GM19463 (cell line): ENCODE measurements at regions not wholly inside any gene's neighbourhood (a gene's known extent, or its start where the extent isn't known, plus 50 kb on each side); places are given as distances from the start of the nearest gene placed in this dataset.

Experiments
- ATAC-seq: cut with Tn5 transposase; IDR thresholded peaks from one replicate; pipeline ENCODE4 v1.9.1; 2021; ENCODE audit warnings: mild to moderate bottlenecking, moderate library complexity; ENCODE audit not compliant: unreplicated experiment

DNA sequence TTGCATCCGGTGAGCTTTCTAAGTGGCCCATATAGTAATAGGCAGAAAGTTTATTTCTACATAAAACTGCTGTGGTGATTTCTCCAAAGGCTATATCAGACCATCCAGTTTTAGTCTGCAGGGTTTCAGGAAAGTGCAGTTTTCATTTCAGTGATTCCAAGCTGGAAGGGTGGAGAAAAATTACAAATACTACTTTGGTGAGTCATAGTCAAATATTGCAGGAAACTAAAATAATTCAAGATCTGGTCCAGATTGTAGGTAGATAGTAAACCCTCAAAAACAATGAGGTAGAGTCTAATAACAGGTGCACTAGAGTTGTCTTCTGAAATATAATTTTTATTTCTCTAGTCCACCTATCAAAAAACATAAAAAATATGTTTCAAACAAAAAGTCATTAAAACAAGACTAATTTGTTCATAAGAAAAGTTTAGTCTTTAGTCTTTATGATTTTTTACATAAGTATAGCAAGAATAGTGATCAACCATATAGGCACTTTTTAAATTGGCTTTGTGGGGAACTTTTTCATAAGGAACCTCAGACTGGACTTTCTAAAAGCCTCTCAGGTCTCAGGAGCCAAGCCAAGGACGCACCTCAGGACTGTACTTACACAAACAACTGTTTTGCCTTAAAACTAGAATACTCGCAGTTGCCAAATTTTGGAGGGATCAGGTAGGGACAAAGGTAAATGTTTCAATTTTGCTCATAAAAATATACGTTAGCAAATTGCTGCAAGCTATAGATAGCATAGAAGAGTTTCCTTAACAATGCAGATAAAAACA is 101.8 kb upstream of the TLR3 start:
- no peak for ATAC-seq

DNA sequence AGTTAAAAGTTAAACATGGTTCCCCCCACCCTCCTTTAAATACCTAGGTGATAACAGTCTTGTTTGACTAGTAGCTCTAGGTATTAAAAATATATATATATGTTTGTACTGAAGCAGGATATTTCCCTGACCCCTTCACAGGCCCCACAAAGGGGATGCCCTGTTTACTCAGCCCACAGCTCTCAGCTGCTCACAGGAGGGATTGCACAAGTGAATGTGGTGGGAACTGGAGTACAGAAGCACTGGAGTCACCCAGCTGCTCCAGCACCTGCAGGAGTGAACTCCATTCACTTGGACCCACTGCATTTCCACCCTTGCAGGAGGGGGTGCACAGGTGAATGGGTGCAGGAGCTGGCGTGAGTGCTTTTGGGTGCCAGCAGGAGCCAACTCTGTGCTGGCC is 99.3 kb upstream of the TLR3 start:
- no peak for ATAC-seq

DNA sequence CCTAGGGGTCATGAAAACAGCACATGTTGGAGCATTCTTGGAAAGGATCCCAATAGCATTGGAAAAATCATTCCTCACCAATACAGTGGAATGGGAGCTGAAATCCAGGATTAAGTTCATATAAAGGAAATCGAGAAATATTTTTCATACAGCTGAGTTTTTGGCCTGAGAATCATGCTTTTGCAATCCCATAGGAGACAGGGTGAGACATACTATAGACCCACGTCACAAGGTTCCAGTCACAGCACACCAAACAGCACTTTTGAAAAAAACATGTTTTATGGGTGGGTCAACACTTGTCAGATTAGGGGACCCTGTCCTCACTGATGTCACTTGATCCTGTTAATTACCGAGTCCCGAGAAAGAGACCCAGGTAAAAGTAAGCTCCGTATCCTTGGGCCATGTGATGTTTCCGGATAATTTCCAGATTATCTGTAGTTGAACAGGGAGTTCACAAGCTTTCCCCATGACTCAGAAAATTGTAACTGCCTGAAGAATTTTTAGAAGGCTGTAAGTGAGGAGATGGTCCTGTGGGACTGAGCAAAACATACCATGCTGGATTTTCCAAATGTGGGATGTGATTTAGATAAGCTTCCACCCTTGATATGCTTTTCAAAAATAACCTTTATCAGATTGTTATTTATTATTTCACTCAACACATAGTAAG is 80.9 kb upstream of the TLR3 start:
- no peak for ATAC-seq

DNA sequence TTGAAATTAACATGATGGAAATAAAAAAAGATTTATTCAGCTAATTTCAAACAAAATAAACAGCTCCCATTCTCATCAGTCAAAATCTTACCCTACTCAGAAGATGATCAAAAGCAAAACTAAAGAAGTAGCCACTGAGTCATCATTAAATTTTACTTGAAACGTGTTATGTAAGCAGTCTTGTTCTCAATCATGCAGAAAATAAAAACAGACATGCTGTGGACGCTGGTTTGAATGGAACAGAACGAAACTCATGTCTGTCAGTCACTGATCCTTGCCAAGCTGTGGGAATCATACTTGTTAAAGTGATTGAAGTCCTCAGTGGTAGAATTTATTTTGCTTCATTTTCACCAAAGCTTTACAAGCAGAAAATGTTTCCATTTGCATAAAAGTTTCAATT is 77.2 kb upstream of the TLR3 start:
- ATAC-seq: no peak

DNA sequence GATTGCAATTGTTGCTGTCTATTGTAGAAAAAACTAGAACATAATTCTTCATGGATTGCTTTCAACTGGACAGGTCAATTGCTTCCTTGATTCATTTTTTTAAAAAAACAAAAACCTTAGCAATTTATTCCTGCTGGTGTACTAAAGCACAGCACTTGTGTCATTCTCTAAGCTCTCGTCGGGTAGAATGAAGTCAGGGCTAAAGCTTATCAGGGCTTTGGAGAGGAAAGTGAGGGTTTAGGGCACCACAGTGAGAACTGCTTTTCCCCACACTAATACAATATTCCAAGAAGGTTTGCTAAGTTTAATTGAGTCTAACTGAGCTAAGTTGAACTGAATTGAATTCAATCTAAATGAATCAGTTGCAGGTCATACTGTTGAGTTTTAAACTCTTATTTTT is 76.4 kb upstream of the TLR3 start:
- no peak for ATAC-seq

DNA sequence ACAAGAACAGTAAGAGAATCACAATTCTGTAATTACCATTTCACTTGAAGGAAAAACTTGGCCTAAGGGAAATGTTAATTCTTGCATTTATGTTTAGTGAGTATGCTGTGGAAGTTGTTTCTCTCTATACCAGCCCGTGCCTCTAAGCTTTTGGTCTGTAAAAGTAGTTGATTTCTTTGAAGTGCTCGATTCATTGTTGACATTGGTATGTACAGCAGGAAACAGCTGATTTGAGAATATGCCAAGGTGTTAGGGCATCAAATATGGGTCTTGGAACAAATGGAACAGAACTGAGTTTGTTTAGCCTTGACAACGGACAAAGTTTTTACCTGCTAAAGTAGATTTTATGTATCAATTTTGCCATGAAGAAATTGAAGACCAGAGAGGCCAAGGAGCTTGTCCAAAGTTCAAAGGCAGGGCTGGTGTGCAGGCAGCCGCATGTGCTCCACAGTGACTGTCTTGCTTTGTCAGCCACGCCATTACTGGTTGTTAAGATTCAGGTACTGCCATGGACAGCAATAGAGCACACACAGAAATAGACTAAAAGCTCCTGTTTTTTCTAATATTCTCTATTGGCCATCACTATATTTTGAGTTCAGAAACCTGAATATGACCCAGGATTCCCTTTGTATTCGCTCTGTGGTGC is 75.5 kb upstream of the TLR3 start:
- no peak for ATAC-seq

DNA sequence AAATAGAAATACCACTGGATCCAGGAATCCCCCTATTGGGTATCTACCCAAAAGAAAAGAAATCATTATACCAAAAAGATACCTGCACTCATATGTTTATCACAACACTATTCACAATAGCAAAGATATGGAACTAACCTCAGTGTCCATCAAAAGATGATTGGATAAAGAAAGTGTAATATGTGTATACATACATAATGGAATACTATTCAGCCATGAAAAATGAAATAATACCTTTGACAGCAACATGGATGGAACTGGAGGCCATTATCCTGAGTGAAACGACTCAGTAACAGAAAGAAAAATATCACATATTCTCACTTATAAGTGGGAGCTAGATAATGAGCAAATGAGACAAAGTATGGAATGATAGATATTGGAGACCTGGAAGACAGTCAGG is 74.2 kb upstream of the TLR3 start:
- ATAC-seq: no peak

DNA sequence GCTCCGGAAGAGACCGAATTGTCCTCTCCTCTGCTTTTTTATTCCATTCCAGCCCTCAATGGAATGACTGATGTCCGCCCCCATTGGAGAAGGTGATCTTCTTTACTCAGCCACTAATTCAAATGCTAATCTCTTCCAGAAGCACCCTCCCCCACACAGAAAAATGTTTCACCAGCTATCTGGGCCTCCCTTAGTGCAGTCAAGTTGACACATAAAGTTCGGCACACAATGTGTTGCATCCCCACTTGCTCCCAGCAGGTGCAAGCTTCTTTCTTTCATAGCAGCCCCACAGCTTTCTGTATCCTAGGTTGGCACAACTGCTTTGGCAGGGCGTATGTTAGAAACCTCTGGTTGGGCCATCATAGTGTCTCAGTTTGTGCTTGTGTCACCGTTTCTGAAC is 73.3 kb upstream of the TLR3 start:
- no peak for ATAC-seq

DNA sequence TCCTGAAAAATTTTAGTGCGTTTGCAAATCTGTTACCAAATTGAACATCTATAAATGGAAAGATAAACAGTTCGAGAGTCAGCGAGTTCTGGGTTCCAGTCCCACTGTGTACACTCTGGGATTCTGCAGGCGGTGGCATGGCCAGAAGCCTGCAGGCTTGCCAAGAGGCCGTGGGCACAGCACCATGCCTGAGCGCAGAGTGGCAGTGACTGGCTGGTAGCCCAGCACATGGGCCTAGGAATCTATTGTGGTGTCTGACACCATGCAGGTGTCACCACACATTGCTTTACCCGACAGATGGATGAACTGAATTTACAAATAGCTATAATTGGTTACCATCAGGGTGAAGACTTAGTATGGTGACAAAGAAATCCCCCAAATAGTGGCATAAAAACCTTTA is 71.7 kb upstream of the TLR3 start:
- no peak for ATAC-seq

DNA sequence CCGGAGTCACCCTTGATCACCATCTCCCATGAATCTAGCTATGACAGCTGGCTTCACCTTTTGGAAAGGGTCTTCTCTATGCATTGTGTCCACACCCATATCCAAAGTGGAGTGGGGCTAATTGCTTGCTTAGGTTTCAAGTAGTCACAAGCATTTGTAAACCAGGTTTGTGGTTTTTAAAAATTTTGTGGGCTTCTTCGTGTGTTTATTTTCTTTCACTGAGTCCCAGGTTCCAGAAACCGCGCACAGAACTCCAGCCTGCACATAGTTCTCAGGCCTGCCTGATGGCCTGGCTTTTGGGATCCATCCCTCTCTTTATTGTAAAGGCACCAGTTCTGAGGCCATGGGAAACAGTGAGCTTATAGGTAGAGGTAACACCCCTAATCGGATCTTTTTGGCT is 70.2 kb upstream of the TLR3 start:
- ATAC-seq: no peak

DNA sequence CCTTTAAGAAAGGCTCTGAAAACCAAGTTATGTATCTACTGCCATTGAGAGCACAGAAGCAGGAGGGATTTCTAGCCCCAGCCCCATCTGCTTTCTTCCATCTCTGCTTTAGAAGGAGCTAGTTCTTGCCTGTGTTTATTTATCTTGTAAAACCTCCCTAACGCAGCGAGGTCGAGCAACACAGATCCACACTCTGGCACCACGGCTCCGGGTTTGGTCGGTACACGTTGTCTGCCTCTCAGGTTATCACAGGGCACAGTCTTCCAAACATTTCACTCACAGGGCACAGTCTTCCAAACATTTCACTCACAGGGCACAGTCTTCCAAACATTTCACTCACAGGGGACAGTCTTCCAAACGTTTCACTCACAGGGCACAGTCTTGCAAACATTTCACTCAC is 69.7 kb upstream of the TLR3 start:
- no peak for ATAC-seq

DNA sequence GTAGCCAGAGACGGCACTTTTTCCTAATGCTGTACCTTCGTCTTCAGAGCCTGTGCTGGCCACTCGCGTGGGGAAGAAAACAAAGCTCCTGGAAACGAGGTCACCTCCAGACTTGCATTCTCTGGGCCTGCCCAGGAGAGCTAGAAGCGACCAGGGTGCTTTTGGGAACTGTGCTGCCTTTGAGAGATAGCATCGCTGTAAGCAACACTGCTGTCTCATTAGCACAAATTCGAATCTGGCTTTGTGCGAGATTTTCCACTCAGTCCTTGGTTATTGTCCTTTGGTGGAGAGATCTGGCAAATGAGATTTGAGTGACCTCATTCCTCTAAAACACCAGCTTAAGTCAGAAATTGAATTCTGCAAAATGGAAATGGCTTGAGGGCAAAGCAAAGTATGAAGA is 66.1 kb upstream of the TLR3 start:
- ATAC-seq: no peak

DNA sequence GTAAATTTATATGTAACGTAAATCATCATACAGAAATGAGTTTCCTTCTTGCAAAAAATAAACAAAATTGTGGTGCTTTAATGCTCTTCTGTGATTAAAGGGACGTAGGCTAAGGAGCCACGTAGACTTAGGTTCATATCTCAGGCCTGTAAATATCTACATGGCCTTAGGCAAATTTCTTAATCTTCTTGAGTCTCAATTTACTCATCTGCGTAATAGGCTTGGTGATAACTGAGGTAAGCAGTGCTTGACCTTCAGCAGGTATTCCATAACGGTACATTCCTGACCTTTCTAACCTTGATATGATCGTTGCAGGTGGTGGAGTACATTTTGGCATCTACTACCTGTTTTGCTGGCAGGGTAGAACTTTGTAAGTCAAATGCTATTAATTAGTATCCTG is 65.2 kb upstream of the TLR3 start:
- no peak for ATAC-seq

DNA sequence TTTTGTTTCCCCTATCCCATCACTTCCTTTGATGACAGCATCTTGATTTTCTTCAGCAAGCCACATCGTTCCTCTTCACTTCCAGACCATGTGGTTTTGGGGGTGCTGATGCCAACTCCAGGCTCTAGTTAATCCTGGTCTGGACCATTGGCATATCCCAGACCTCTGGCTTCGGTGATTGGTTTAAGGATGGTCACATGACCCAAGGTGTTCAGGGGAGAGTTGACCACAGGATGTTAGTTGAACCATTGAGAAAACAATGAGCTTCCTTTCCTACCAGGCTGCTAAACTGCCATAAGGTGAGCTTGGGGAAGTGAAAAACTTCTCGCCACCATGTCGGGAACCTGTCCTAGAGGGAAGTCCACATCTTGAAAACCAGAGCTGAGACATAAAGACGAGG is 60.9 kb upstream of the TLR3 start:
- ATAC-seq: no peak

DNA sequence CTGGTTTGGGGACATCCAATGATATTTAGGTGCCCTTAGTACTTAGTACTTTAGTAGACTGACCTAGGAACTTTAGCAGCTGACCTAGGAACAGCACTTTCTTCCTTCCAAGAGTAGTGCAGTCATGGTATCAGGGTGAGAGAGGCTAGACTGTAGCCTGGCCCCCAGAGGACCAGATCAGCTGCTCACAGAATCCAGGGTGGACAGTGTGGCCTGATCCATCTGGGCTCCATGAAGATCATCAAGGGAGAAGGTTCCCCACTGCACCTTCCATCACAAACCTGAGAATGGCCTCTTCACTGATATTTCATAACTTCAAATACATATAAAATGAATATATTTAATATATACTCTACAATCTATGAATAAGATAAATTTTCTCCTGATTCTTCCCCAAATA is 59.0 kb upstream of the TLR3 start:
- ATAC-seq: no peak

DNA sequence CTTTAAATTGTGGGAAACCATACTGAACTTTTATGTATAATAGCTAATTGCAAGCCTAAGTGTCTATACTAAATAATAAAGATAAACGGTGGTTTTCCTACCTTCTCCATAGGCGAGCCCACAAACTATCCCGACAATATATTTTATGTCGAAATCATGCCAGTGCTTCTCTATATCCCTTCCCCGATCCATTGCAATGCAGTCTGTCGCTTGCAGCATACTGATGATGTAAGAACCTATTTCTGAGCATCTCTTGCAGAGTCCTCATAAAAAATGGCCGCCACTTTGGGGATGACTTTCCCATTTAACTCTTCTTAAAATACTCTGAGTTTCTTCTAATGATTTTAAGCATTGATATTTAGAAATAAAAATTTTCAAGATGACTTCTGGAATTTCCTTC is 58.1 kb upstream of the TLR3 start:
- ATAC-seq: no peak

DNA sequence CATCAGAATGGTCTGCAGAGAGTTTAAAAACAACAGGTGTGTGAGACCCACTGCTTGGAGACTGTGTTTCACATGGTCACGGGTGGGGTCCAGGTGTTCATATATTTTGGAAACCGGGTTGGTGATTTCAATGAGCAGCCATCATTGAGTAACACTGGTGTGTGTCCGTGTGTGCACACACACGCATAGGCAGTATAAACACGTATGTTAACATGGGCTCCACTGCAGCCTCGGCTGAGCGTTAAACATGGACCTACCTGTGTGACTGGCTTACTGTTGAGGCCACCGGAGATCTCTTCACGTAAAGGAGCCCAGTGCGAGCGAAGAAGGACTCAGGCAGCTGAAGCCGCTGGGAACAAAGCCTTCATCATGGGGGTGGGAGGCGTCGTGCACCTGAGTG is 56.9 kb upstream of the TLR3 start:
- ATAC-seq: no peak

DNA sequence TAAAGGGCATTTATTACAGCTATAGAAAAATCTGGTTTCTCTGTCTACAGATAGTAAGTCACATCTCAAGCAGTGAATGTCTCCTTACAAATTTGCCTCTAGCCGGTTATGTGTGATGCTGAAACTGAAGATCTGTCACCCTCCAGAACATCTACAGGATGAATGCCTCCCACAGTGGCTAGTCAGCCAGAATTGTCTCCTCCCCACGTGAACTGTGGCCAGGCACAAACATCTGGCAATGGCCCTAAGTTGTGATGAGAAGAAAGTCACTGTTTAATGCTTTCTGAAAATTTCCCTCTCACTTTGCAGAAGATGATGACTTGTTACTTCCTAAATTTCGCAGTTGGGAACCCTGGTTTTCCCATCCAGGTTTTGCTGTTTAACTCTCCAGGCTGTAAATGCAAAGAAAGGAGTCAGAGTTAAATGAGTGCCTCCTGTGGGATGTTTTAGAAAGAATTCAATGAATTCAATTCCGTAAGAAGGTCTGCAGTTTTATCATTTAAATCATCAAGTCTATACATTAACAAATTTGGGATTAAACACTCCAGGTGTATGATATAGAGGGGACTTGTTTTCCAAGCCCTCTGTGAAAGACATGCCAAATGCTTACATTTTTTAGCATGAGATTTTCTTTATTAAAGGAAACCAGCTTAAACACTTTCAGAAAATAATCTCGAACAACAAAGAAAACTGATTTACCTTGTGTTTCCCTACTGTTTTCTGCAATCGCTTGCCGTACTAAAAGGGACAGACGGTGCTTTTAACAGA is 55.4 kb upstream of the TLR3 start:
- no peak for ATAC-seq

DNA sequence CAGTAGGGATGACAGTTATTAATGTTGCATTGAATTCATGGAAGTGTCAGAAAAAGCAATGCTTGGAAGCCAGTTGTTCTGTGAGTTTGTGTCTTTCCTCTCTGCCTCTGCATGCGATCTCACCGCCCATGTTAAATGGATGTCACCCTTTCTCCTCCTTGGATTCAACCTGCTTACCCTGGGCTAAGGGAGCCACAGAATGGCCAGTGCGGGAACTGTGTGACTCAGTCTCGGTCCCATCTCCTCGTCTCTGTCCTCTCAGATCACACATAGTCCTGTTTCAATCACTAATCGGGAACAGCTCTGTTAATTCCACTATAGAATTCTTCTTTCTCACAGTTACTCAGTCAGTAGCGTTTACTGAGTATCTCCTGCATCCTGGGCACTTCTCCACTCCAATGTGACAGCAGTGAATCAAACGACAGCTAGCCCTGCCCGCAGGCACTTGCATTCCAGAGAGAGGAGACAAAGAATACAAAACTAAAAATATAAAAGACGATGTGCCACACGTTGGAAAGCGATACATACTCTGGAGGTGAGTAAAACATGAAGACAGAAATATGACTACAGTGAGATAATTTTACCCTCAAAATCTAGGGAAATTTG is 53.6 kb upstream of the TLR3 start:
- no peak for ATAC-seq

DNA sequence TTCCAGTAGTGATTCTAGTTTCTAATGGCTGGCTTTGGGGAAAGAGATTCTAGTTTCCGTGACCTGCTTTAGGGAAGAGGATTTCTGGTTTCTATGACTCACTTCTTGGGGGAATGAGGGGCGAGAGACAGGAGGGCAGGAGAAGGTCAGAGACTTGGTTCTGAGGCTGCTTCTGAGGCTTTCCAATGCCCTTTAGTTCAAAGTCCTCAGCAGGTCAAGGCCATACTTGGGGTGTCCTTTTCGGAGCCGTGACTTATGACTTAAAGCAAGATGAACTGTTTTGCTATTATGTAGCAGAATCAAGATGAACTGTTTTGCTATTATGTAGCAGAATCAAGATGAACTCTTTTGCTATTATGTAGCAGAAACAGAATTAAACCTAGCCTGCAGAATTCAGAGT is 52.2 kb upstream of the TLR3 start:
- no peak for ATAC-seq

DNA sequence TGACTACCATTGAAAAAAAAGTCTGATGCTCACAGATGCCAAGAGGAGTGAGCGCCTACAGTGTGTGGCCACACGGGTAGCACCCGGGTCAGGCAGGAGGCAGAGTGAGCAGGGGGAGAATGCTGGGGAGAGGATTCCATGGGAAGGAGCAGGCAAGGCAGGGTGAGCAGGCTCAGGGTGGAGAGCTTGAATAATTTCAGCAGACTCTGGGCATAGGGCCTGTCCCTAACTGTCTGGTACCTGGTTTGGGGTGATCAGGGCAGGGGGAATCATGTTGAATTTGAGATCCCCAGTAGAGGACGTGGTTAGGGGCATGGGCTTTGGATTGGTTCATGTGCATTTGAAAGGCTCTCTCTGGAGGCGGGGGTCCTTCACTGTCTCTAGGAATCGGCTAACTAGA is 51.2 kb upstream of the TLR3 start:
- ATAC-seq: no peak
